ENCODE measurements at regions not wholly inside any gene's neighbourhood (a gene's known extent, or its start where the extent isn't known, plus 50 kb on each side); places are given as distances from the start of the nearest gene placed in this dataset.

DNA sequence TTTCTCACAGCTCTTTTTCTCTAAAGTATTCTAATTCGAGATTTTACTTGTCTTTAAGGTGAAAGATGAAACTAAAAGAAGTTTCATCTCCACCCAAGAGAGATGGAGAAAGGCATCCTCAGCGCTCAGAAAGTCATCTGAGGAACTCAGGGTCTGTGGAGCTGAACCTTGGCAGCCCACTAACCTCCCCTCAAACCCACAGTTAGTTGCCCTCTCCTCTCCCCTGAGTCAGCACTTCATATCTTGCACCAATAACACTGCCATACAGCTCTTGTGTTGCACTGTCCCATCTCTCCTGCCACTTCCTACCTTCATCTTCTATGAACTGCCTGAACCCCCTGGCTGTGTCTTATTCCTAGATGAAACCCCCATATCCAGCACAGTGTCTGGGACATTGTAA is 184.8 kb downstream of the RAB28 start:
- intact Hi-C loops (cut with DNase I, micrococcal nuclease) = no loop called here
- no peak overlapping the region for H3K4me3 ChIP-seq (ENCODE audit: low read length)
- no peaks in the 10 kb centered on the region for H3K27me3 ChIP-seq (ENCODE audit: control insufficient read depth in 1 of 2, insufficient read depth in 2 of 2, low read length in 2 of 2)
- TF ChIP-seq, protein P1, sequence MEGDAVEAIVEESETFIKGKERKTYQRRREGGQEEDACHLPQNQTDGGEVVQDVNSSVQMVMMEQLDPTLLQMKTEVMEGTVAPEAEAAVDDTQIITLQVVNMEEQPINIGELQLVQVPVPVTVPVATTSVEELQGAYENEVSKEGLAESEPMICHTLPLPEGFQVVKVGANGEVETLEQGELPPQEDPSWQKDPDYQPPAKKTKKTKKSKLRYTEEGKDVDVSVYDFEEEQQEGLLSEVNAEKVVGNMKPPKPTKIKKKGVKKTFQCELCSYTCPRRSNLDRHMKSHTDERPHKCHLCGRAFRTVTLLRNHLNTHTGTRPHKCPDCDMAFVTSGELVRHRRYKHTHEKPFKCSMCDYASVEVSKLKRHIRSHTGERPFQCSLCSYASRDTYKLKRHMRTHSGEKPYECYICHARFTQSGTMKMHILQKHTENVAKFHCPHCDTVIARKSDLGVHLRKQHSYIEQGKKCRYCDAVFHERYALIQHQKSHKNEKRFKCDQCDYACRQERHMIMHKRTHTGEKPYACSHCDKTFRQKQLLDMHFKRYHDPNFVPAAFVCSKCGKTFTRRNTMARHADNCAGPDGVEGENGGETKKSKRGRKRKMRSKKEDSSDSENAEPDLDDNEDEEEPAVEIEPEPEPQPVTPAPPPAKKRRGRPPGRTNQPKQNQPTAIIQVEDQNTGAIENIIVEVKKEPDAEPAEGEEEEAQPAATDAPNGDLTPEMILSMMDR (IDR thresholded peaks at IDR 0.05) = no peak
- no peaks in the 10 kb centered on the region for H3K4me1 ChIP-seq (ENCODE audit: insufficient read depth, low read length)
- no peak overlapping the region for H3K27ac ChIP-seq (ENCODE audit: low read depth in 1 of 2, low read length in 2 of 2)
- ChIA-PET CTCF (no interaction called here), POLR2A (no interaction called here)
- DNase-seq (no peak), ATAC-seq (ENCODE audit: poor library complexity) (no peak)
- no peak overlapping the region for H3K27ac Mint-ChIP-seq
- H3K9me3 Mint-ChIP-seq = peaks cover 15% of the 10 kb centered on the region
- H3K36me3 ChIP-seq (ENCODE audit: insufficient read depth, low read length) = no peaks in the 10 kb centered on the region
- H3K4me1 Mint-ChIP-seq (ENCODE audit: low read depth) = no peaks in the 10 kb centered on the region
- peaks cover 72% of the 10 kb centered on the region for H3K36me3 Mint-ChIP-seq (ENCODE audit: low read depth)
- H3K9me3 ChIP-seq (ENCODE audit: control insufficient read depth in 1 of 2, insufficient read depth in 1 of 2, low read length in 2 of 2) = peaks cover 11 to 13% of the 10 kb centered on the region in 2 experiments
- H3K27me3 Mint-ChIP-seq = no peaks in the 10 kb centered on the region
- no peak overlapping the region for H3K4me3 Mint-ChIP-seq

DNA sequence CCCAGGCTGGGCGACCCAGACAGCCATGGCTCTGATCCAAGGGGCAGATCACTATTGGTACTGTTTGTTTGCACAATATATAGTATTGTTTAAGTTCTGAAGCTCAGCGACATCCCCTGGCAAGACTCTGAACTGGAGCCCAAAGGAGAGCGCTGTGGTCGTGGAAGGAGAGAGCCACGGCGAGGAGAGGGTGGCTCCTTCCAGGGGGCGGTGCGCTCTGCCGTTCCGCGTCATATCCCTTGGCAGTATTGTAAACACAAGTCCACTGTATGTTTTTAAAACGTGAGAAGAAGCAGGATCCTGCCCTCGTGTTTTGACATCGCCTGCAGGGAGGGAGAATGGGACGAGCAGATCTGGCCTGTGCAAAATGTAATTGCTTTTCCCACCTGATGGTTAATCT is 185.5 kb downstream of the RAB28 start:
- Mint-ChIP-seq H3K36me3 (ENCODE audit: low read depth) (peaks cover 75% of the 10 kb centered on the region), H3K27me3 (no peaks in the 10 kb centered on the region), H3K4me1 (ENCODE audit: low read depth) (no peaks in the 10 kb centered on the region), H3K4me3 (no peak overlapping the region), H3K27ac (no peak overlapping the region), H3K9me3 (peaks cover 15% of the 10 kb centered on the region)
- TF ChIP-seq, protein P1 (IDR thresholded peaks at IDR 0.05) = no peak
- no peaks in the 10 kb centered on the region for H3K27me3 ChIP-seq (ENCODE audit: control insufficient read depth in 1 of 2, insufficient read depth in 2 of 2, low read length in 2 of 2)
- H3K4me3 ChIP-seq (ENCODE audit: low read length) = no peak overlapping the region
- DNase-seq = no peak
- intact Hi-C loops (cut with DNase I, micrococcal nuclease) = no loop called here
- H3K9me3 ChIP-seq (ENCODE audit: control insufficient read depth in 1 of 2, insufficient read depth in 1 of 2, low read length in 2 of 2) = peaks cover 11 to 13% of the 10 kb centered on the region in 2 experiments
- ChIA-PET CTCF (no interaction called here), POLR2A (no interaction called here)
- H3K36me3 ChIP-seq (ENCODE audit: insufficient read depth, low read length) = no peaks in the 10 kb centered on the region
- H3K27ac ChIP-seq (ENCODE audit: low read depth in 1 of 2, low read length in 2 of 2) = no peak overlapping the region
- H3K4me1 ChIP-seq (ENCODE audit: insufficient read depth, low read length) = no peaks in the 10 kb centered on the region
- no peak for ATAC-seq (ENCODE audit: poor library complexity)

DNA sequence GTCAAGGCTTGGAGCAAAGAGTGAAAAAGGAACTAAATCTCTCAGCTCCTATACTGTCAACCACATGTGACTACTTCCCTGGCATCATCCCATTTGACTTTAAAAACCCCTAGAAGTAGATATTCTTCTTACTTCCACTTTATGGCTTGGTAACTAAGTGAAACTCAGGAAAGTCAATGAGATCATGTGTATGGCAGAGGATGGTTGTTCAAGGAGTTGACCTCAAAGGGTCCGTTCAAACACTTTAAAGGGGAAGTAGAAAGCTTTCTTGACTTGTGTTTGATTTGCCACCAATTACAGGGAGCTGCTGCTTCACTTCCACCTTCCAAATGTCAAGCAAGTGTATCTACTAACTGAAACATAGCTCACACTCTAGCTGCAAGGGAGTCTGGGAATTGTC is 187.2 kb downstream of the RAB28 start:
- intact Hi-C loops (cut with DNase I, micrococcal nuclease) = no loop called here
- ChIA-PET POLR2A (no interaction called here), CTCF (no interaction called here)
- Histone ChIP-seq H3K27me3 (ENCODE audit: control insufficient read depth in 1 of 2, insufficient read depth in 2 of 2, low read length in 2 of 2) (no peaks in the 10 kb centered on the region), H3K36me3 (ENCODE audit: insufficient read depth, low read length) (no peaks in the 10 kb centered on the region), H3K27ac (ENCODE audit: low read depth in 1 of 2, low read length in 2 of 2) (no peak overlapping the region), H3K4me3 (ENCODE audit: low read length) (no peak overlapping the region), H3K9me3 (ENCODE audit: control insufficient read depth in 1 of 2, insufficient read depth in 1 of 2, low read length in 2 of 2) (peaks cover 8 to 11% of the 10 kb centered on the region in 2 experiments), H3K4me1 (ENCODE audit: insufficient read depth, low read length) (no peaks in the 10 kb centered on the region)
- TF ChIP-seq, protein P1 (IDR thresholded peaks at IDR 0.05) = no peak
- Mint-ChIP-seq H3K4me3 (no peak overlapping the region), H3K27me3 (no peaks in the 10 kb centered on the region), H3K9me3 (peaks cover 14% of the 10 kb centered on the region), H3K4me1 (ENCODE audit: low read depth) (no peaks in the 10 kb centered on the region), H3K36me3 (ENCODE audit: low read depth) (peaks cover 82% of the 10 kb centered on the region), H3K27ac (no peak overlapping the region)
- no peak for ATAC-seq (ENCODE audit: poor library complexity)
- DNase-seq = no peak
